B cell (primary cell): ENCODE measurements at regions not wholly inside any gene's neighbourhood (a gene's known extent, or its start where the extent isn't known, plus 50 kb on each side); places are given as distances from the start of the nearest gene placed in this dataset.

Source experiments
- ATAC-seq: fragments of 200-7000 bp; cut with Tn5 transposase; one replicate; pipeline ENCODE4 v1.10.0; 2021; ENCODE audit warnings: low read depth, mild to moderate bottlenecking, moderate number of reproducible peaks, moderate library complexity
- CTCF ChIA-PET: fragments of 350-600 bp; sonication (Branson Sonifier 250); formaldehyde crosslinking; loops from one replicate; lab custom pipeline; 2021; ENCODE audit warnings: antibody characterized with exemption, inconsistent platforms; lab: Charles Lee
- POLR2A ChIA-PET: fragments of 350-600 bp; sonication (Branson Sonifier 250); formaldehyde crosslinking; loops from one replicate; lab custom pipeline; 2021; ENCODE audit warnings: antibody characterized with exemption; lab: Charles Lee
- DNase-seq: peaks from one replicate; pipeline ENCODE4 v3.0.0; 2013
- H2AFZ ChIP-seq: 2 replicates; pipeline ENCODE4 v1.6.1; 2012; ENCODE audit warnings: mild to moderate bottlenecking, low read depth, low read length; ENCODE audit not compliant: insufficient read depth, poor library complexity, severe bottlenecking
- H3K27ac ChIP-seq, 2 donors: 1 replicate in 1 of 2; 2 replicates in 1 of 2; pipeline ENCODE4 v1.5.1; 2012 to 2013; ENCODE audit warnings: low read length in 2 of 2, mild to moderate bottlenecking in 2 of 2, moderate library complexity in 1 of 2
- H3K27me3 ChIP-seq, 4 experiments: fragments of 200-600 bp in 1 of 4; sonication (generic) in 1 of 4; replicated peaks in 1 of 4; 1 replicate in 2 of 4; 2 replicates in 2 of 4; pipeline versions ENCODE4 v1.6.1 to v1.7.0; 2013 to 2016; ENCODE audit warnings: low read length in 3 of 4, mild to moderate bottlenecking in 2 of 4, mixed read lengths in 1 of 4, moderate library complexity in 1 of 4; ENCODE audit not compliant: insufficient read depth in 4 of 4, control insufficient read depth in 3 of 4; ENCODE audit errors: control extremely low read depth in 1 of 4
- H3K36me3 ChIP-seq, 2 experiments: replicated peaks in 1 of 2; 1 replicate in 1 of 2; 2 replicates in 1 of 2; pipeline versions ENCODE4 v1.6.1 to v1.7.1; 2013; ENCODE audit warnings: low read length in 1 of 2; ENCODE audit not compliant: insufficient read depth in 2 of 2, control insufficient read depth in 1 of 2; ENCODE audit errors: control extremely low read depth in 1 of 2, extremely low read depth in 1 of 2
- H3K4me1 ChIP-seq, 2 donors: fragments of 200-600 bp in 1 of 2; sonication (generic) in 1 of 2; 1 replicate in 1 of 2; 2 replicates in 1 of 2; pipeline versions ENCODE4 v1.5.1 to v1.6.1; 2013 to 2017; ENCODE audit warnings: low read length in 2 of 2; ENCODE audit not compliant: control insufficient read depth in 2 of 2, insufficient read depth in 2 of 2
- H3K4me2 ChIP-seq: replicated peaks from 2 replicates; pipeline ENCODE3; 2012; ENCODE audit warnings: mild to moderate bottlenecking, low read depth, low read length; ENCODE audit not compliant: poor library complexity, severe bottlenecking
- H3K4me3 ChIP-seq, 5 experiments: fragments of 200-600 bp in 1 of 5; sonication (generic) in 1 of 5; 1 replicate in 3 of 5; 2 replicates in 2 of 5; pipeline versions ENCODE4 v1.5.1 to v1.7.0; 2011 to 2016; ENCODE audit warnings: low read length in 4 of 5, mild to moderate bottlenecking in 4 of 5, low read depth in 2 of 5, control low read depth in 1 of 5, moderate library complexity in 1 of 5; ENCODE audit not compliant: insufficient read depth in 1 of 5; ENCODE audit errors: control extremely low read depth in 1 of 5, extremely low read depth in 1 of 5
- H3K79me2 ChIP-seq: fragments of 200-600 bp; sonication (generic); one replicate; pipeline ENCODE4 v1.6.0; 2016; ENCODE audit warnings: low read length; ENCODE audit not compliant: control insufficient read depth, insufficient read depth
- H3K9ac ChIP-seq: fragments of 200-600 bp; sonication (generic); 2 replicates; pipeline ENCODE4 v1.6.1; 2017; ENCODE audit warnings: mild to moderate bottlenecking, low read length, moderate library complexity
- H3K9me3 ChIP-seq, 3 donors: one replicate each; pipeline versions ENCODE4 v1.6.1 to v1.7.1; 2013; ENCODE audit warnings: low read length in 2 of 3; ENCODE audit not compliant: control insufficient read depth in 2 of 3, insufficient read depth in 1 of 3; ENCODE audit errors: control extremely low read depth in 1 of 3
- H4K20me1 ChIP-seq: 2 replicates; pipeline ENCODE4 v1.6.0; 2012; ENCODE audit warnings: mild to moderate bottlenecking, low read length; ENCODE audit not compliant: insufficient read depth, control insufficient read depth, poor library complexity, severe bottlenecking
- H3K27ac Mint-ChIP-seq: one replicate; pipeline ENCODE4 v1.8.0; 2021; ENCODE audit warnings: mixed read lengths
- H3K27me3 Mint-ChIP-seq: one replicate; pipeline ENCODE4 v1.8.0; 2021; ENCODE audit warnings: mixed read lengths
- H3K4me1 Mint-ChIP-seq: one replicate; pipeline ENCODE4 v1.8.0; 2021; ENCODE audit warnings: mixed read lengths
- H3K4me3 Mint-ChIP-seq: one replicate; pipeline ENCODE4 v1.8.0; 2021; ENCODE audit warnings: mixed read lengths
- H3K9me3 Mint-ChIP-seq: one replicate; pipeline ENCODE4 v1.8.0; 2022; ENCODE audit warnings: mixed read lengths; ENCODE audit not compliant: insufficient read depth
- EZH2 ChIP-seq: IDR thresholded peaks from 2 replicates; pipeline ENCODE4 v1.6.1; 2012; ENCODE audit warnings: borderline replicate concordance, low read depth, mild to moderate bottlenecking, moderate library complexity, low read length; ENCODE audit not compliant: insufficient read depth, poor library complexity, severe bottlenecking
- WGBS: methylation state at CpG from one replicate; pipeline ENCODE4 v1.1.5; 2013; ENCODE audit warnings: missing lambda C conversion rate; ENCODE audit not compliant: insufficient coverage; 5-methylcytosine and 5-hydroxymethylcytosine counted together
- intact Hi-C: fragments of 100-400 bp; cut with micrococcal nuclease; formaldehyde crosslinking; loops from one replicate; pipeline ENCODE4 v1.10.0; 2022
- TF ChIP-seq, protein P1 (sequence below): fragments of 200-600 bp; IDR thresholded peaks from one replicate; pipeline ENCODE4 v1.8.0; 2022; ENCODE audit warnings: antibody characterized with exemption, mild to moderate bottlenecking

DNA sequence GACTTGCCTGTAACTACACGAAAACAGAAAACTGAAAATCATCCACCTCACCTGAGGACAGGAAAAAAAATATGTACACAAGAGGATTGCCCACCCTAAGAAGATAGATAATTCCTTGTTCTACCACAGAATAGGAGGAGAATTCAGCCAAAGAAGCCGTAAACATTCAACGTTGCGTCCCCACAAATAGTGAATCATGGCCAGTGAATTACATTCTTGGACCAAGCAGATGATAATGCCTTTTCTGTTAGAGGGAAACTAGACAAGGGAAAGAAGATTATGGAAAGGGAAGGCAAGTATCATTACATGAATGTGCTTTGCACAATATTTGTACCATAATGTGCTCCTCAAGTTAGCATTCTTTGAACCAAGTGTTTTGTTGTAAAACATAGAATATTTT lies 95.5 kb upstream of the C1QTNF7 start:
- no peak for TF ChIP-seq EZH2
- TF ChIP-seq, protein P1, sequence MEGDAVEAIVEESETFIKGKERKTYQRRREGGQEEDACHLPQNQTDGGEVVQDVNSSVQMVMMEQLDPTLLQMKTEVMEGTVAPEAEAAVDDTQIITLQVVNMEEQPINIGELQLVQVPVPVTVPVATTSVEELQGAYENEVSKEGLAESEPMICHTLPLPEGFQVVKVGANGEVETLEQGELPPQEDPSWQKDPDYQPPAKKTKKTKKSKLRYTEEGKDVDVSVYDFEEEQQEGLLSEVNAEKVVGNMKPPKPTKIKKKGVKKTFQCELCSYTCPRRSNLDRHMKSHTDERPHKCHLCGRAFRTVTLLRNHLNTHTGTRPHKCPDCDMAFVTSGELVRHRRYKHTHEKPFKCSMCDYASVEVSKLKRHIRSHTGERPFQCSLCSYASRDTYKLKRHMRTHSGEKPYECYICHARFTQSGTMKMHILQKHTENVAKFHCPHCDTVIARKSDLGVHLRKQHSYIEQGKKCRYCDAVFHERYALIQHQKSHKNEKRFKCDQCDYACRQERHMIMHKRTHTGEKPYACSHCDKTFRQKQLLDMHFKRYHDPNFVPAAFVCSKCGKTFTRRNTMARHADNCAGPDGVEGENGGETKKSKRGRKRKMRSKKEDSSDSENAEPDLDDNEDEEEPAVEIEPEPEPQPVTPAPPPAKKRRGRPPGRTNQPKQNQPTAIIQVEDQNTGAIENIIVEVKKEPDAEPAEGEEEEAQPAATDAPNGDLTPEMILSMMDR, result no peak
- WGBS, result no CpG with 5 or more reads among the region's 4 CpGs
- no peak overlapping the region for H3K27ac ChIP-seq
- no peak overlapping the region for H2AFZ ChIP-seq
- Mint-ChIP-seq H3K27ac (no peak overlapping the region), H3K27me3 (no peaks in the 10 kb centered on the region), H3K4me1 (peaks cover 11% of the 10 kb centered on the region), H3K9me3 (no peaks in the 10 kb centered on the region), H3K4me3 (no peak overlapping the region)
- no peaks in the 10 kb centered on the region for H3K79me2 ChIP-seq
- peaks cover 0 to 9% (median 0%) of the 10 kb centered on the region in 3 donors for H3K9me3 ChIP-seq
- no peaks in the 10 kb centered on the region for H4K20me1 ChIP-seq
- H3K36me3 ChIP-seq, result no peaks in the 10 kb centered on the region
- intact Hi-C loops, result no loop called here
- no peaks in the 10 kb centered on the region for H3K27me3 ChIP-seq
- no peak overlapping the region for H3K4me2 ChIP-seq
- ATAC-seq (no peak), DNase-seq (no peak)
- peaks cover 5 to 8% of the 10 kb centered on the region in 2 donors for H3K4me1 ChIP-seq
- no peak overlapping the region for H3K9ac ChIP-seq
- H3K4me3 ChIP-seq, result no peak overlapping the region
- ChIA-PET CTCF (no interaction called here), POLR2A (no interaction called here)

DNA sequence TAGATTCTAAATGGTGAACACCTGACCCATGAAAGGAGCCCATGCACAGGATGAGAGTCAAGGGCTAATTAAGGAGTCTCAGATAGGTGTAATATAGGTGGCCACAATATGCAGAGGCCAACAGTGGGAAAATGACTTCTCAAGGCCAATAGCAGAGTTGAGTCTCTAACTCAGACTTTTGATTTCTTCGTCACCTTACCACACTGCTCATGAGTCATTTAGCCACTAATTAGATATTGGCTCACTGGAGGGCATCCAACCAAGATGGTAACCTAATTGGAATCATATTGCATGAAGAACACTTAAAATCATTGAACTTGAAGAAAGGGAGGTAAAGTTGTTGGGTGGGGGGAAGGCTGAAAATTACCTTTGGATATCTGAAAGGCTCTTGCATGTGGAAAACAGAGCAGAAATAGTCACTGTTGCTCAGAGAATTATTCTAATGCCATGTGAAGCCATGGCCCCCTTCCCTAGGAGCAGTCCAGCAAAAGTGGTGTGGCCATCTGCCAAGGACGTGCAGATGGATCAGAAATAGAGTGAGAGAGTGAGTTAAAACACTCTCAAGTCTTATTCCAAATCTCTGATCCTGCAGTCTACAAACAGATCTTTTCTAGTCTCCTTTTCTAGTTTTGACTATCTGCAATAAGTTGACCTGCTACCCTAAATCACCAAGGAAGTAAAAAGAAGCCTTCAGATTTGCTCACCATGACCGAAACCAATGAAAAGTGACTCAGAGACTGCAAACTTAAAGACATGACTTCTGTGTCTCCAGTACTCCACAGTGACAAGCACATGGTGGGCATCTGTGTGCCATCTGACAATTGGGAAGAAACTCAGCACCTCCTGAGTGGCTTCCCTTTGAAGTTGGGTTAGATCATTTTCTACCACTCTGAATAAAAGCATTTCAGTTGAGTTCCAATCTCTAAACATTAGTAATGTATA lies 93.9 kb upstream of the C1QTNF7 start:
- ChIA-PET CTCF (no interaction called here), POLR2A (no interaction called here)
- no peak overlapping the region for H3K9ac ChIP-seq
- no peaks in the 10 kb centered on the region for H3K36me3 ChIP-seq
- intact Hi-C loops, result no loop called here
- ATAC-seq (no peak), DNase-seq (no peak)
- 62% methylated on average over 2 of the region's 3 CpGs for WGBS
- H3K4me3 Mint-ChIP-seq, result no peak overlapping the region
- H3K27me3 ChIP-seq, result no peaks in the 10 kb centered on the region
- TF ChIP-seq, protein P1, result no peak
- no peak for TF ChIP-seq EZH2
- H2AFZ ChIP-seq, result no peak overlapping the region
- H3K4me2 ChIP-seq, result no peak overlapping the region
- H3K4me3 ChIP-seq, result no peak overlapping the region
- no peak overlapping the region for H3K27ac ChIP-seq
- no peak overlapping the region for H3K27ac Mint-ChIP-seq
- no peaks in the 10 kb centered on the region for H3K9me3 Mint-ChIP-seq
- H4K20me1 ChIP-seq, result no peaks in the 10 kb centered on the region
- H3K4me1 ChIP-seq, result peaks cover 7 to 10% of the 10 kb centered on the region in 2 donors
- no peaks in the 10 kb centered on the region for H3K79me2 ChIP-seq
- no peaks in the 10 kb centered on the region for H3K27me3 Mint-ChIP-seq
- peaks cover 0 to 9% (median 1%) of the 10 kb centered on the region in 3 donors for H3K9me3 ChIP-seq
- H3K4me1 Mint-ChIP-seq, result peaks cover 14% of the 10 kb centered on the region
